HAP-1 (cell line): ENCODE measurements at regions not wholly inside any gene's neighbourhood (a gene's known extent, or its start where the extent isn't known, plus 50 kb on each side); places are given as distances from the start of the nearest gene placed in this dataset.
"Not testable (repeated sequence)": the region's sequence is repeated elsewhere in the genome, so short reads cannot be mapped to it uniquely, and the experiment has no call there.

ENCODE experiments used
- DNase-seq, 2 experiments: peaks; one replicate each; pipeline ENCODE4 v3.0.0-alpha.2; 2016 to 2020; ENCODE audit warnings: low spot score in 2 of 2
- H3K27me3 ChIP-seq: fragments of 250-450 bp; sonication (Bioruptor Pico); 2 replicates; pipeline ENCODE4 v1.5.1; 2020; ENCODE audit warnings: low read depth, mild to moderate bottlenecking, moderate library complexity
- H3K36me3 ChIP-seq: fragments of 250-450 bp; sonication (Bioruptor Pico); replicated peaks from 2 replicates; pipeline ENCODE4 v1.5.1; 2020; ENCODE audit warnings: mild to moderate bottlenecking
- H3K4me1 ChIP-seq: fragments of 250-450 bp; sonication (Bioruptor Pico); 2 replicates; pipeline ENCODE4 v1.5.1; 2020; ENCODE audit warnings: mild to moderate bottlenecking
- H3K4me3 ChIP-seq: fragments of 250-450 bp; sonication (Bioruptor Pico); 2 replicates; pipeline ENCODE4 v1.5.1; 2020; ENCODE audit warnings: mild to moderate bottlenecking, moderate library complexity
- H3K9me3 ChIP-seq: fragments of 250-450 bp; sonication (Bioruptor Pico); 2 replicates; pipeline ENCODE4 v1.5.1; 2020; ENCODE audit warnings: mild to moderate bottlenecking, moderate library complexity
- in situ Hi-C: fragments of 300-500 bp; cut with MboI; formaldehyde crosslinking; loops from 3 replicates; pipeline ENCODE4 v1.14.3; 2020; ENCODE audit warnings: low sequenced_read_pairs, inconsistent platforms, mixed read lengths

DNA sequence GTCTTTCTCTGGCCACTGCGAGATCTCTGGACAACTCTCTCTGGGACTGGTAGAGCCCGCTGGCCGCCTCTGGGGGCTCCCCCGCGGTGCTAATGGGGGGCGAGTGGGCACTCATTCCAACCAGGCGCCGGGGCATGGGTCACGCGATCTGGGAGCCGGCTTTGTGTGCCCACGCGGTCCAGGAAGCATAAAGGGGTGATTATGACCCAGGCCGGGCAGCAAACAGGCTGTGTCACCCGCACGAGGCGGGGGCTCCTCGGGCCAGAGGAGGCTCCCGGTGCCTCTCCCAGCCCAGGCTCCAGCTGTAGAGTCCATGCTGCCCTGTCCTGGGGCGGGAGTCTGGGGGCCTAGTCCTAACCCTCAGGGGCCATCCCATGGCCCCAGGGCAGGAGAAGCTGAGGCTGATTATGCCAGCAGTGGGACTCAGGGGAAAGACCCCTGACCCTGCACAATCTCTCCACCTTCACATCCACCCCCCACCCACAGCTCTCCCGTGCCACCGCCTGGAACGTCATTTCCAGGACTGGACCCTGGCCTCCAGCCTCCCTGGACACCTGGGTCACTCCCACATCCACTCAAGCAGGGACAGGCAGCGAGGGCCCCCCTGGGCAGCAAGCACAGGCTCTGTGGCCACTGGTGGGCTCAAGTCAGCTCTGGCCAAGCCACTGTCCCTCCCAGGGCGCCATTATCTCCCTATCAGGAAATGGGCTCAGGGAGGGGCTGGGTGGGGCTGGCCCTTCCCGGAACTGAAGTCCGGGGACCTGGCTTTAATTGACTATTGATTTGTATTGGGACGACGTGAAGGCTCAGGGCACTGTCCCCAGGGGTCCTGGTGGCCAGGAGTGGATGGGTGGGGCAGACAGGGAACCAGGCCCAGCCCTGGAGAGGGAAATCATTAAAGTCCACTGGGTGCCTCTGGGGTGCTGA is 50.0 kb downstream of the PTPRS start:
- in situ Hi-C loops = no loop called here
- peaks cover 5% of the 10 kb centered on the region for H3K4me1 ChIP-seq
- no peak overlapping the region for H3K4me3 ChIP-seq
- H3K27me3 ChIP-seq = no peaks in the 10 kb centered on the region
- no peaks in the 10 kb centered on the region for H3K36me3 ChIP-seq
- DNase-seq = no peak
- no peaks in the 10 kb centered on the region for H3K9me3 ChIP-seq

DNA sequence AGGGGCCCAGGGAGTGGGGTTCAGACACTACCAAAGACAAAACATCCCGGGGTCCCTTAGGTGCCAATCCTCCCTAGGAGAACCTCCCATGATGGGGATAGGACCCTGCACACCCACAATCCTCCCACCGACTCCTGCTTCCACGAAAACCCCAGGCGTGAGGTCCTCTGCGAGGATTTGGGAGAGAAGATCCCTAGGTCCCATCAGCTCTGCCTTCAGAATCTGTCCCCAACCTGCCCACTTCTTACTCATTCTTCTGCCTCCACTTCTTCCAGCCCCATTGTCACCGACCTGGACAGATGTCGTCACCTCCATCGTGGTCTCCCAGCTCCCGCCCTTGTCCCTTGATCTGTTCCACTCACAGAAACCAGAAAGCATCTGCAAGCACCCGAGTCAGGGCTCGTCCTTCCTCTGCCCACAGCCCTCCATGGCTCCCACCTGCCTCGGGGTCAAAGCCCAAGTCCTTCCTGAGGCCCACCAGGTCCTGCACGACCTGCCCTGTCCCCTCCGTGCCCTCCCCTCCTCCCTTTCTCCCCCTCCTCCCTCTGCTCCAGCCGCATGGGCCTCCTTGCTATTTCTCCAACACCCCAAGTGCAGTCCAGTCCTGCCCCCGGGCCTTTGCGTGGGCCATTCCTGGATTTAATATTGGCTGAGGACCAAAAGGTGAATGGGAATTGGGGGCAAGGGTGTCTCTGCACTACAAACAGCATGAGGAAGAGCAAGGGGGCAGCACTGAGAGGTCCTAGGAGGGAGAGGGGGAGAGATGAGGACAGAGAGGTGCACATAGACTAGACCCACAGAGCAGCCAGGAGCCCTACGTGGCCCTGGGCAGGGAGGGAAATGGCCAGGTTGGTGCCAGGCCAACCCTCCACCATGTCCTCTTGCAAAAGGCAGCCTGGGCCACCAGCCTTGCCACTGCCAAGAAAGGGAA is 51.3 kb downstream of the PTPRS start:
- H3K4me3 ChIP-seq = no peak overlapping the region
- H3K4me1 ChIP-seq = peaks cover 5% of the 10 kb centered on the region
- DNase-seq = no peak
- in situ Hi-C loops = no loop called here
- H3K9me3 ChIP-seq = no peaks in the 10 kb centered on the region
- H3K27me3 ChIP-seq = no peaks in the 10 kb centered on the region
- no peaks in the 10 kb centered on the region for H3K36me3 ChIP-seq

GRCh38 chr19:5288347-5288739 is 52.3 kb downstream of the PTPRS start:
- in situ Hi-C loops = no loop called here
- no peak for DNase-seq
- H3K36me3 ChIP-seq = no peaks in the 10 kb centered on the region
- H3K4me3 ChIP-seq = no peak overlapping the region
- H3K9me3 ChIP-seq = no peaks in the 10 kb centered on the region
- H3K4me1 ChIP-seq = peaks cover 5% of the 10 kb centered on the region
- no peaks in the 10 kb centered on the region for H3K27me3 ChIP-seq

- in situ Hi-C loops = no loop called here
- no peaks in the 10 kb centered on the region for H3K36me3 ChIP-seq
- H3K4me3 ChIP-seq = no peak overlapping the region
- H3K9me3 ChIP-seq = no peaks in the 10 kb centered on the region
- DNase-seq = no peak
- H3K4me1 ChIP-seq = peaks cover under 1% of the 10 kb centered on the region; the same call in 1 of the 2 replicates
- no peaks in the 10 kb centered on the region for H3K27me3 ChIP-seq
Measured at GRCh38 chr19:5287066-5287465, 53.5 kb downstream of the PTPRS start.

DNA sequence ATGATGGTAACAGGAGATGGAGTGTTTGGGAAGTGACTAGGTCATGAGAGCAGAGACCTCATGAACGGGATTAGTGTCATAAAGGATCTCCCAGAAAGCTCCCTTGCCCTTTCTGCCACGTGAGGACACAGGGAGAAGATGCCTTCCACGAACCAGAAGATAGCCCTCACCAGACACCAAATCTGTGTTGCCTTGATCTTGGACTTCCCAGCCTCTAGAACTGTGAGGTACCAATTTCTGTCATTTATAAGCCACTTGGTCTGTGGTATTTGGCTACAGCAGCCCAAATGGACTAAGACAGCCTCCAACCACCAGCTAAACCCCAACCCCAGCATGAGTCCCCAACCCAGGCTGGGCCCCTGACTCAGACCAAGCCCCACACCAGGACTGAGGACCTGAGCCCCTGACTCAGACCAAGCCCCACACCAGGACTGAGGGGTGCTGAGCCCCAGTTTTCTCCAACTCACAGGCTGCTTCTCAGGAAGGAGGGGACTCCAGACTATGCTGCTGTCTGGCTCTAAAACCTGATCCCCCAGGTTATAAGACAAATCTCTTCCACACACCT is 54.1 kb downstream of the PTPRS start:
- H3K4me1 ChIP-seq = no peaks in the 10 kb centered on the region
- H3K36me3 ChIP-seq = no peaks in the 10 kb centered on the region
- H3K4me3 ChIP-seq = no peak overlapping the region
- no peak for DNase-seq
- in situ Hi-C loops = no loop called here
- no peaks in the 10 kb centered on the region for H3K9me3 ChIP-seq
- H3K27me3 ChIP-seq = no peaks in the 10 kb centered on the region

GRCh38 chr19:5285955-5286354 is 54.7 kb downstream of the PTPRS start:
- H3K4me1 ChIP-seq = no peaks in the 10 kb centered on the region
- no peaks in the 10 kb centered on the region for H3K27me3 ChIP-seq
- DNase-seq = no peak

DNA sequence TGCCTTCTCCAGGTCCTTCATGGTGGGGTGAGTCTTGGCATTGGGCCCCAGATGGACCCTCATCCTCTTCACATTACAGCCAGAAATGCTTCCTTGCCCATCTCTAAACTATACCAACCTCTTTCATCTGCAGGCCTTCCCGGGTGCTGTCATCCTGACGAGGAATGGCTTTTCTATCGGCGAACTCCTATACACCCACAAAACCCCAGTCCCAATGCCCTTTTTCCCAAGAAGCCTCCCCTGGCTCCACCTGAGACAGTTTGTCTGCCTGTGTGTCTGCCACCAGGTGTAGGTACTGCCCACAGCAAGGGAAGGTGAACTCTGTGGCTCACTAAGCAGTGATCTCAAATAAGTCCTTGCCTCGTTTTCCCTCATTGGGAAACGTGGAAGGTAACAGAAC is 55.3 kb downstream of the PTPRS start:
- Histone ChIP-seq H3K9me3 (no peaks in the 10 kb centered on the region), H3K4me1 (no peaks in the 10 kb centered on the region), H3K27me3 (no peaks in the 10 kb centered on the region), H3K4me3 (no peak overlapping the region), H3K36me3 (no peaks in the 10 kb centered on the region)
- no peak for DNase-seq
- in situ Hi-C loops = no loop called here

More at GRCh38 chr19:5285955-5286354, 54.7 kb downstream of the PTPRS start:
- Histone ChIP-seq H3K4me3 (no peak overlapping the region), H3K36me3 (no peaks in the 10 kb centered on the region), H3K9me3 (no peaks in the 10 kb centered on the region)
- in situ Hi-C loops = no loop called here

DNA sequence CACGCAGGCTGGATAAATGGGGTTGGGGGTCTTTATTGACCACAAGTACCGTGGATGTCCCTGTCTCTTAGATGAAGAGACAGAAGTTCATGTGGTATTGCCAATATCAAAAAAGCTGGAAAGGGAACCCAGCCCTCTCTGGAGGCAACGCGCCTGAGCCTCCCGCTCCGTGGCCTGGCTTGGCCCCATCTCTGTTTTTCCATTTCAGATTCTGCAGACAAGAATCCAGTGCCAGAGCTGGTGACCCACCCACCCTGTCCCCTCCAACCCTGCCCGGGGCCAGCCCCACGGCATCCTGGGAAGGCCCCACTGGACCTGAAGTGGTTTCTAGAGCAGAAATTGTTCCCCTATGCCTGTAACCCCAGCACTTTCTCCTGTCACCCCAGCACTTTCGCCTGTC is 57.7 kb downstream of the PTPRS start:
- Histone ChIP-seq H3K4me3 (no peak overlapping the region), H3K27me3 (no peaks in the 10 kb centered on the region)

DNA sequence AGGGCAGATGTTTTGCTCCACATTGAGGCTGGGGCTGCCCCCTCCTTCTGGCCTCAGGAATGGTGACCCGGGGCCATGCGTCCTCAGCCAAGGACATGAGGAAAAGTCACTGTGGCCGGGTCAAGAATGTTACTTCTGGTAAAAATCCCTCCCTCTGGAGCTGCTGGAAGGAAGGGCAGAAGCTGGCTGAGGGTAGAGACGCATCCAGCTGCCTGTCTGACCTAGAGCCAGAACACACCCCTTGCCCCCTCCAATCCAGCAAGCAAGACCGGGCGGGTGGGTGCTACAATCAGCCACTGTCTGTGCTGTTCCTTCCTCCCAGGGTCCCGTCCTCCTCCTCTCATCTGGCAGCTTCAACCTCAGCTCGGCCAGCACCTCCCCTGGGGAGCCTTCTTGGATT is 59.0 kb downstream of the PTPRS start:
- Histone ChIP-seq H3K4me3 (no peak overlapping the region), H3K4me1 (no peaks in the 10 kb centered on the region), H3K27me3 (no peaks in the 10 kb centered on the region), H3K36me3 (no peaks in the 10 kb centered on the region), H3K9me3 (no peaks in the 10 kb centered on the region)
- no peak for DNase-seq
- in situ Hi-C loops = no loop called here

More for the DNA sequence above, 57.7 kb downstream of the PTPRS start:
- Histone ChIP-seq H3K36me3 (no peaks in the 10 kb centered on the region), H3K4me1 (no peaks in the 10 kb centered on the region), H3K9me3 (no peaks in the 10 kb centered on the region)
- no peak for DNase-seq
- in situ Hi-C loops = no loop called here

GRCh38 chr19:5275668-5276067 is 64.9 kb downstream of the PTPRS start:
- H3K4me1 ChIP-seq = not testable (repeated sequence)

GRCh38 chr19:5273782-5274181 is 66.8 kb downstream of the PTPRS start:
- DNase-seq = no peak
- Histone ChIP-seq H3K9me3 (no peaks in the 10 kb centered on the region), H3K27me3 (no peaks in the 10 kb centered on the region), H3K36me3 (peaks cover 18% of the 10 kb centered on the region), H3K4me1 (no peaks in the 10 kb centered on the region), H3K4me3 (no peak overlapping the region)
- in situ Hi-C loops = no loop called here

More at GRCh38 chr19:5275668-5276067, 64.9 kb downstream of the PTPRS start:
- in situ Hi-C loops, DNase-seq, H3K27me3 ChIP-seq, H3K9me3 ChIP-seq, H3K4me3 ChIP-seq: not testable (repeated sequence)
- peaks cover 18% of the 10 kb centered on the region for H3K36me3 ChIP-seq

DNA sequence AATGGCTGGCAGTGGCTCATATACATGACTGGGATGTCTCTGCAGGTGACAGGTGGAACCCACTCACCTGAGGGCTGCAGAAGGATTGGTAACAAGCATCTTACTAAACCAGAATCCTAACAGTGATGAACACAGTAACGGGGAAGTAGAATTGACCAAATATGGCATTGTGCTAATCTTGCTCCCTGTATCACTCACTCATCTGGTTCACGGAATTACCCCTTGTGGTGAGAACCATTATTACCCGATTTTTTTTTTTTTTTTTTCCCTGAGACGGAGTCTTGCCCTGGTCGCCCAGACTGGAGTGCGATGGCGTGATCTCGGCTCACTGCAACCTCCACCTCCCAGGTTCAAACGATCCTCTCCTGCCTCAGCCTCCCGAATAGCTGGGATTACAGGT is 69.5 kb downstream of the PTPRS start:
- DNase-seq = no peak
- no peaks in the 10 kb centered on the region for H3K4me1 ChIP-seq
- in situ Hi-C loops = no loop called here
- H3K9me3 ChIP-seq = no peaks in the 10 kb centered on the region
- no peak overlapping the region for H3K4me3 ChIP-seq
- H3K27me3 ChIP-seq = no peaks in the 10 kb centered on the region
- H3K36me3 ChIP-seq = peaks cover 18% of the 10 kb centered on the region

DNA sequence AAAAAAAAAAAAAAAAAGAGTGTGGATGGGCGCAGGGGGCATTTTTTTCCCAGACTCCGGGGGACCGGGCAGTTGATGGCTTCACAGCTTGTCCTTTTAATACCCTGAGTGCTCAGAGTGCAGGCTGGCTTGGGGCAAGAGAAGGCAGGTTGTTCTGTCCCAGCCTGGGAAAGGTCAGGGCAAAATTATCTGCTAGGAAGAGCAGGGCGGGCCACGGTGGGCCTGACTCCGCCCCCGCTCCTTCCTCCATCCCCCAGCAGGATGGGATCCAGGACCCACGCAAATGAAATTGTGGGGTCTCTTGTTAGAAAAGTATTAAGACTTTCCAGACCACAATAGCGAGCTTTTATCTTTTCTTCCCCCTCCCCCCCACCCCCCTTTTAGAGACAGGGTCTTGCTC is 70.7 kb downstream of the PTPRS start:
- peaks cover 18% of the 10 kb centered on the region for H3K36me3 ChIP-seq
- in situ Hi-C loops = no loop called here

More for the DNA sequence above, 70.7 kb downstream of the PTPRS start:
- H3K4me1 ChIP-seq = no peaks in the 10 kb centered on the region
- H3K9me3 ChIP-seq = no peaks in the 10 kb centered on the region
- no peaks in the 10 kb centered on the region for H3K27me3 ChIP-seq
- no peak overlapping the region for H3K4me3 ChIP-seq
- DNase-seq = no peak
